ENCODE measurements at regions not wholly inside any gene's neighbourhood (a gene's known extent, or its start where the extent isn't known, plus 50 kb on each side); places are given as distances from the start of the nearest gene placed in this dataset.
"Not testable (repeated sequence)": the region's sequence is repeated elsewhere in the genome, so short reads cannot be mapped to it uniquely, and the experiment has no call there.

DNA sequence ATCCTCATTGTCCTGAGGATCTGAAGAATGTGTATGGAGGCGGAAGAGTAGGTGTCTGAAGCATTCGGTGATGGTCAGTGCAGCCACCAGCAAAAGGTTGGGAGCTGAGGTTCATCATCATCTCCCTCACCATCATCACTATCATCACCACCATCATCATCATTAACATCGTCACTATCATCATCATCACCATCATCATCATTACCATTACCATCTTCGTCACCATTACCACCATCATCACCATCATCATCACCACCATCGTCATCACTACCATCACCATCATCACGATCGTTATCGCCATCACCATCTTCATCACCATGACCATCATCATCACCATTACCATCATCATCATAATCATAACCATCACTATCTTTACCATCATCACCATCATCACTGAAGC, 90.8 kb upstream of the TMEM132D start:
- peaks cover 13% of the 10 kb centered on the region for H3K9me3 Mint-ChIP-seq (ENCODE audit: unreplicated experiment)

DNA sequence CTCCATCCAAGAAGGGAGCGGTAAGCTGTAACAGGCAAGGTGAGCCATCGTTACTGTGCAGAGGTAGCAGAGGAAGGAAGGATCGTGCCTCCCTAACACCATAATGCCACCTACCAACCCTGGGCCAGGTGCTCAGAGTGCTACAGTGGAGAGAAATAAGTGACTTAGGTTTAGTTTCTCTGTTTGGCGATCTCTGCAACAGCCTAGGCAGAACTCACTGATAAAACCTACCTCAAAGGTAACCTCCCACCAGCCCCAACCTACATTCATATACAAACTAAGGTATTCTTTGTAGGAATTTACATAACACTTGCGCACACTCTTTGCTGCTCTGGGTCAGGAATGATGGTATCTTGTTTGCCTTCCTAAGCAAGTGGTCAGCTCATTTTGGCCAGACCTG, 93.4 kb upstream of the TMEM132D start:
- H3K36me3 Mint-ChIP-seq (ENCODE audit: unreplicated experiment): no peaks in the 10 kb centered on the region
- peaks cover 13% of the 10 kb centered on the region for H3K9me3 Mint-ChIP-seq (ENCODE audit: unreplicated experiment)
- no peaks in the 10 kb centered on the region for H3K27me3 Mint-ChIP-seq (ENCODE audit: unreplicated experiment)
- no peak overlapping the region for H3K27ac Mint-ChIP-seq (ENCODE audit: unreplicated experiment)
- no peak overlapping the region for H3K4me3 Mint-ChIP-seq (ENCODE audit: unreplicated experiment)
- H3K4me1 Mint-ChIP-seq (ENCODE audit: unreplicated experiment): no peaks in the 10 kb centered on the region
- TF ChIP-seq, protein P1, sequence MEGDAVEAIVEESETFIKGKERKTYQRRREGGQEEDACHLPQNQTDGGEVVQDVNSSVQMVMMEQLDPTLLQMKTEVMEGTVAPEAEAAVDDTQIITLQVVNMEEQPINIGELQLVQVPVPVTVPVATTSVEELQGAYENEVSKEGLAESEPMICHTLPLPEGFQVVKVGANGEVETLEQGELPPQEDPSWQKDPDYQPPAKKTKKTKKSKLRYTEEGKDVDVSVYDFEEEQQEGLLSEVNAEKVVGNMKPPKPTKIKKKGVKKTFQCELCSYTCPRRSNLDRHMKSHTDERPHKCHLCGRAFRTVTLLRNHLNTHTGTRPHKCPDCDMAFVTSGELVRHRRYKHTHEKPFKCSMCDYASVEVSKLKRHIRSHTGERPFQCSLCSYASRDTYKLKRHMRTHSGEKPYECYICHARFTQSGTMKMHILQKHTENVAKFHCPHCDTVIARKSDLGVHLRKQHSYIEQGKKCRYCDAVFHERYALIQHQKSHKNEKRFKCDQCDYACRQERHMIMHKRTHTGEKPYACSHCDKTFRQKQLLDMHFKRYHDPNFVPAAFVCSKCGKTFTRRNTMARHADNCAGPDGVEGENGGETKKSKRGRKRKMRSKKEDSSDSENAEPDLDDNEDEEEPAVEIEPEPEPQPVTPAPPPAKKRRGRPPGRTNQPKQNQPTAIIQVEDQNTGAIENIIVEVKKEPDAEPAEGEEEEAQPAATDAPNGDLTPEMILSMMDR (IDR thresholded peaks at IDR 0.05): no peak
- DNase-seq (ENCODE audit: extremely low spot score, unreplicated experiment): no peak

More for the DNA sequence above, 90.8 kb upstream of the TMEM132D start:
- Mint-ChIP-seq H3K27ac (ENCODE audit: unreplicated experiment) (no peak overlapping the region), H3K4me1 (ENCODE audit: unreplicated experiment) (no peaks in the 10 kb centered on the region), H3K4me3 (ENCODE audit: unreplicated experiment) (no peak overlapping the region), H3K36me3 (ENCODE audit: unreplicated experiment) (no peaks in the 10 kb centered on the region), H3K27me3 (ENCODE audit: unreplicated experiment) (no peaks in the 10 kb centered on the region)
- DNase-seq (ENCODE audit: extremely low spot score, unreplicated experiment): no peak
- TF ChIP-seq, protein P1 (IDR thresholded peaks at IDR 0.05): no peak

DNA sequence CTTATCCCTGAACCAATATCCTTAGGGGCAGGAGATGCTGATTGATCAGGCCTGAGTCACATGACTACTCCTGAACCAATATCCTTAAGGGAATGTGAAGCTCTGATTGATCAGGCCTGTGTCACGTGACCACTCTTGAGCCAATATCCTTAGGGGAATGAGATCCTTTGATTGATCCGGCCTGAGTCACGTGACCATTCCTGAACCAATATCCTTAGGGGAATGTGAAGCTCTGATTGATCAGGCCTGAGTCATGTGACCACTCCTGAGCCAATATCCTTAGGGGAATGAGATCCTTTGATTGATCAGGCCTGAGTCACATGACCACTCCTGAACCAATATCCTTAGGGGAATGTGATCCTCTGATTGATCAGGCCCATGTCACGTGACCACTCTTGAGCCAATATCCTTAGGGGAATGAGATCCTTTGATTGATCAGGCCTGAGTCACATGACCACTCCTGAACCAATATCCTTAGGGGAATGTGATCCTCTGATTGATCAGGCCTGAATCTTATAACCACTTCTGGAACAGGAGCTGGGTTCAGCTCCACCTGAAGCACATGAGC, 100.6 kb upstream of the TMEM132D start:
- H3K36me3 Mint-ChIP-seq (ENCODE audit: unreplicated experiment); DNase-seq (ENCODE audit: extremely low spot score, unreplicated experiment); H3K4me1 Mint-ChIP-seq (ENCODE audit: unreplicated experiment); H3K4me3 Mint-ChIP-seq (ENCODE audit: unreplicated experiment); H3K27ac Mint-ChIP-seq (ENCODE audit: unreplicated experiment); H3K27me3 Mint-ChIP-seq (ENCODE audit: unreplicated experiment); H3K9me3 Mint-ChIP-seq (ENCODE audit: unreplicated experiment): not testable (repeated sequence)

DNA sequence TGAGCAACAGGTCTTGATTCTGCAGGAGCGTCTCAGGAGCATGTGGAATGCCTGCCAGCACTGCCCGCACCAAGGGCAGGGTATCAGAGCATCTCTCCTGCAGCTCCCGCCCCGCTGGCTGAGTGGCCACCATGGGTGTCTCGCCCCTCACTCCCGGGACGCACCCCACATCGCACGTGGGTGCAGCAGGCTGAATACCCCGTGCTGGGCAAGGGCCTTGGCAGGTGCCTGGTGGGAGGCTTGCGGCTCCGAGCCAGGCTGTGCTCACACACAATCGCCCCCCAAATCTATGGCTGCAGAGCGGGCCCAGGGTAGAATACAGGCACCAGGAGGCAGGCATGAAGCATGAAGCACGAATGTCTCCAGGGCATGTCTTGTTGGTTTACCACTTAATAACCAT, 103.9 kb upstream of the TMEM132D start:
- H3K27ac Mint-ChIP-seq (ENCODE audit: unreplicated experiment): no peak overlapping the region
- peaks cover 2% of the 10 kb centered on the region for H3K27me3 Mint-ChIP-seq (ENCODE audit: unreplicated experiment)
- no peak for DNase-seq (ENCODE audit: extremely low spot score, unreplicated experiment)
- no peaks in the 10 kb centered on the region for H3K9me3 Mint-ChIP-seq (ENCODE audit: unreplicated experiment)
- TF ChIP-seq, protein P1 (IDR thresholded peaks at IDR 0.05): no peak
- no peak overlapping the region for H3K4me3 Mint-ChIP-seq (ENCODE audit: unreplicated experiment)
- no peaks in the 10 kb centered on the region for H3K4me1 Mint-ChIP-seq (ENCODE audit: unreplicated experiment)
- no peaks in the 10 kb centered on the region for H3K36me3 Mint-ChIP-seq (ENCODE audit: unreplicated experiment)

DNA sequence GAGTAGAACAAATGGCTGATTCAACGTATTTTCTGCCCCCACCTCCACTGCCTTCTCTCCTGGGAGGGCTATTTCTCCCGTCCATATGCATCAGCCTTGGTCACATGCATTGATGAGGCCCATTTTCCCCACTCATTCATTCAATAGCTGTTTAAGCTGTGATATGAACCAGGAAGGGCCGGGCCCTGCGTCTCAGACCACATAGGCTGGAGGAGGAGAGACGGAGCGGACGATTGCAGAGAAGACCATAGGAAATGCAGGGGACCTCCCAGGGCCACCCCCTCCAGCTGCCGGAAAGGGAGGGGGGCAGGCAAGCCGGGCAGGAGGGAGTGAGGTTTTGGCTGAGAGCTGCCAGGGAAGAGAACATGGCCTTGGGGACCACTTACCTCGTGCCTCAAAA, 104.4 kb upstream of the TMEM132D start:
- Mint-ChIP-seq H3K27ac (ENCODE audit: unreplicated experiment) (no peak overlapping the region), H3K27me3 (ENCODE audit: unreplicated experiment) (peaks cover 2% of the 10 kb centered on the region), H3K4me3 (ENCODE audit: unreplicated experiment) (no peak overlapping the region), H3K4me1 (ENCODE audit: unreplicated experiment) (no peaks in the 10 kb centered on the region), H3K36me3 (ENCODE audit: unreplicated experiment) (no peaks in the 10 kb centered on the region), H3K9me3 (ENCODE audit: unreplicated experiment) (no peaks in the 10 kb centered on the region)
- no peak for DNase-seq (ENCODE audit: extremely low spot score, unreplicated experiment)
- TF ChIP-seq, protein P1 (IDR thresholded peaks at IDR 0.05): no peak

DNA sequence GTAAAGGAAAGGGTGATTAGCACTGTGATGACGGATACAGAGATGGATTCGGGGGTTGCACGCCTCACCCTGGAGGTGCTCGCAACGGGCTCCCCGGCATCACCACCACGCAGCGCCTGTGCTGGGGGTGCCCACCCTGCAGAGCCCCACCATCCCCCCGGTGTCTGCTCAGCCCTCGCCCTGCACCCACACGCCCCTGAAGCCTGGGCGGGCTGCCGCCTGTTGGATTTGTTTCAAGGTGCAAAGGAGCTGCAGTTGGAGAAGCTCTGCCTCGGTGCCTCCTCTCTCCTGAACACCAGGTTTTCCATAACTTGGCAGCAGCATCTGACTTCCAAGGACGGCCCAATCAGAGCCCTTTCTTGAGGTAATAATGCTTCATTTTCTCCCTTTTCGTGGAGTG, 106.1 kb upstream of the TMEM132D start:
- Mint-ChIP-seq H3K4me1 (ENCODE audit: unreplicated experiment) (no peaks in the 10 kb centered on the region), H3K4me3 (ENCODE audit: unreplicated experiment) (no peak overlapping the region), H3K9me3 (ENCODE audit: unreplicated experiment) (no peaks in the 10 kb centered on the region), H3K36me3 (ENCODE audit: unreplicated experiment) (no peaks in the 10 kb centered on the region), H3K27me3 (ENCODE audit: unreplicated experiment) (peaks cover 6% of the 10 kb centered on the region), H3K27ac (ENCODE audit: unreplicated experiment) (no peak overlapping the region)
- DNase-seq (ENCODE audit: extremely low spot score, unreplicated experiment): no peak
- TF ChIP-seq, protein P1 (IDR thresholded peaks at IDR 0.05): no peak

Measured in osteocyte (in vitro differentiated cells).